ENCODE measurements at regions not wholly inside any gene's neighbourhood (a gene's known extent, or its start where the extent isn't known, plus 50 kb on each side); places are given as distances from the start of the nearest gene placed in this dataset.

GRCh38 chr3:67901681-67902080 is 247.3 kb upstream of the SUCLG2 start:
- no peak overlapping the region for H3K27ac ChIP-seq (ENCODE audit: low read length)
- no peak for DNase-seq (ENCODE audit: low read depth, low spot score)
- no peaks in the 10 kb centered on the region for H3K9me3 ChIP-seq (ENCODE audit: control insufficient read depth, insufficient read depth, low read length)
- no CpG with 5 or more reads among the region's 1 CpG for WGBS (ENCODE audit: insufficient coverage, insufficient read length)
- H3K27me3 ChIP-seq (ENCODE audit: control insufficient read depth, insufficient read depth, low read length): no peaks in the 10 kb centered on the region
- H3K4me3 ChIP-seq (ENCODE audit: low read length): no peak overlapping the region
- no peaks in the 10 kb centered on the region for H3K4me1 ChIP-seq (ENCODE audit: control insufficient read depth, insufficient read depth, low read length)
- no peaks in the 10 kb centered on the region for H3K36me3 ChIP-seq (ENCODE audit: control insufficient read depth, insufficient read depth, low read length)

DNA sequence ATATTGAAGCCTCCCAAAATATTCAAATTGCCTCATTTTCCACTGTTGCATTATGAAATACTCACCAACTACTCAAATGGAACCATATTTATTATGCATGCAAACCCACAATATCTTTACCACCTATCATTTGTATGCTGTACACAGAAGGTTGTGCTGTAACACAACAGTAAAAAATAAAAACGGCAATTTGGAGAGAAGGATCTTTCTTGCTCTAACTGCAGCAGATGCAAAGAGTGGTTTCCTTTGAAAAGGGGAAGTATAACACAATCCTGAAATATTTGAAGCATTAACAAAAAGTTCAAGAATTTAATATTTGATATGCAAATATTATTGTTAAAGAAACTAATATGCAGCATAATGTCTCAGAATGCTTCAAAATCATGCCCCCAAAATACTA is 244.5 kb upstream of the SUCLG2 start:
- Histone ChIP-seq H3K36me3 (ENCODE audit: control insufficient read depth, insufficient read depth, low read length) (no peaks in the 10 kb centered on the region), H3K4me3 (ENCODE audit: low read length) (no peak overlapping the region), H3K27ac (ENCODE audit: low read length) (no peak overlapping the region), H3K9me3 (ENCODE audit: control insufficient read depth, insufficient read depth, low read length) (no peaks in the 10 kb centered on the region), H3K27me3 (ENCODE audit: control insufficient read depth, insufficient read depth, low read length) (no peaks in the 10 kb centered on the region), H3K4me1 (ENCODE audit: control insufficient read depth, insufficient read depth, low read length) (no peaks in the 10 kb centered on the region)
- no CpG with 5 or more reads among the region's 1 CpG for WGBS (ENCODE audit: insufficient coverage, insufficient read length)
- DNase-seq (ENCODE audit: low read depth, low spot score): no peak

GRCh38 chr3:67897351-67898336 is 243.2 kb upstream of the SUCLG2 start:
- WGBS (ENCODE audit: insufficient coverage, insufficient read length): no CpG with 5 or more reads among the region's 15 CpGs

DNA sequence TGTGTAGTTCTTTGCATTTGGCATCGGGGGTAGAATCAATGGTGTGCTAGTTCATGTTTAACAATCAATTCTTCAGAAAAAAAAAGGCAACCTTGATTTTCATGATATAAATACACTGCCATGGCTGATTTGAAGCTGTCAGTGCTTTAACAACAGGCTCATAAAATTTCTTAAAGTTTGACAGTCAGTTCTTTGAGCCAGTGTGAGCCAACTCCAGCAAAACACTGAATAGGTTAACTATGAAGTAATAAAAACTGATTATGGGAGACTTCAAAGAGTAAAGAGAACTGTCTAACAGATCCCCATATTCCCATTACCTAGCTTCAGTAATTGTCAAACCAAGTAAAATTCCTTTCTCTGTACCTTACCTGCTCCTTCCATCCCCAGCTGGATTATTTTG is 241.7 kb upstream of the SUCLG2 start:
- Histone ChIP-seq H3K4me3 (ENCODE audit: low read length) (no peak overlapping the region), H3K27me3 (ENCODE audit: control insufficient read depth, insufficient read depth, low read length) (no peaks in the 10 kb centered on the region), H3K27ac (ENCODE audit: low read length) (no peak overlapping the region), H3K9me3 (ENCODE audit: control insufficient read depth, insufficient read depth, low read length) (no peaks in the 10 kb centered on the region), H3K4me1 (ENCODE audit: control insufficient read depth, insufficient read depth, low read length) (no peaks in the 10 kb centered on the region), H3K36me3 (ENCODE audit: control insufficient read depth, insufficient read depth, low read length) (no peaks in the 10 kb centered on the region)
- no peak for DNase-seq (ENCODE audit: low read depth, low spot score)
- no CpG with 5 or more reads among the region's 1 CpG for WGBS (ENCODE audit: insufficient coverage, insufficient read length)

More at GRCh38 chr3:67897351-67898336, 243.2 kb upstream of the SUCLG2 start:
- H3K36me3 ChIP-seq (ENCODE audit: control insufficient read depth, insufficient read depth, low read length): no peaks in the 10 kb centered on the region
- no peaks in the 10 kb centered on the region for H3K9me3 ChIP-seq (ENCODE audit: control insufficient read depth, insufficient read depth, low read length)
- no peaks in the 10 kb centered on the region for H3K27me3 ChIP-seq (ENCODE audit: control insufficient read depth, insufficient read depth, low read length)
- no peaks in the 10 kb centered on the region for H3K4me1 ChIP-seq (ENCODE audit: control insufficient read depth, insufficient read depth, low read length)
- H3K4me3 ChIP-seq (ENCODE audit: low read length): no peak overlapping the region
- DNase-seq (ENCODE audit: low read depth, low spot score): no peak
- no peak overlapping the region for H3K27ac ChIP-seq (ENCODE audit: low read length)

- Histone ChIP-seq H3K27me3 (ENCODE audit: control insufficient read depth, insufficient read depth, low read length) (no peaks in the 10 kb centered on the region), H3K4me1 (ENCODE audit: control insufficient read depth, insufficient read depth, low read length) (no peaks in the 10 kb centered on the region), H3K9me3 (ENCODE audit: control insufficient read depth, insufficient read depth, low read length) (no peaks in the 10 kb centered on the region), H3K36me3 (ENCODE audit: control insufficient read depth, insufficient read depth, low read length) (no peaks in the 10 kb centered on the region), H3K27ac (ENCODE audit: low read length) (no peak overlapping the region), H3K4me3 (ENCODE audit: low read length) (no peak overlapping the region)
- WGBS (ENCODE audit: insufficient coverage, insufficient read length): no CpG with 5 or more reads among the region's 4 CpGs
- DNase-seq (ENCODE audit: low read depth, low spot score): no peak
Measured at GRCh38 chr3:67894510-67894909, 240.1 kb upstream of the SUCLG2 start.

- Histone ChIP-seq H3K9me3 (ENCODE audit: control insufficient read depth, insufficient read depth, low read length) (no peaks in the 10 kb centered on the region), H3K27me3 (ENCODE audit: control insufficient read depth, insufficient read depth, low read length) (no peaks in the 10 kb centered on the region), H3K4me1 (ENCODE audit: control insufficient read depth, insufficient read depth, low read length) (no peaks in the 10 kb centered on the region), H3K27ac (ENCODE audit: low read length) (no peak overlapping the region), H3K36me3 (ENCODE audit: control insufficient read depth, insufficient read depth, low read length) (no peaks in the 10 kb centered on the region), H3K4me3 (ENCODE audit: low read length) (no peak overlapping the region)
- no peak for DNase-seq (ENCODE audit: low read depth, low spot score)
- no CpG with 5 or more reads among the region's 1 CpG for WGBS (ENCODE audit: insufficient coverage, insufficient read length)
Measured at GRCh38 chr3:67884345-67884744, 229.9 kb upstream of the SUCLG2 start.

GRCh38 chr3:67883766-67884165 is 229.4 kb upstream of the SUCLG2 start:
- no peaks in the 10 kb centered on the region for H3K4me1 ChIP-seq (ENCODE audit: control insufficient read depth, insufficient read depth, low read length)
- no CpG with 5 or more reads among the region's 2 CpGs for WGBS (ENCODE audit: insufficient coverage, insufficient read length)
- H3K36me3 ChIP-seq (ENCODE audit: control insufficient read depth, insufficient read depth, low read length): no peaks in the 10 kb centered on the region
- H3K9me3 ChIP-seq (ENCODE audit: control insufficient read depth, insufficient read depth, low read length): no peaks in the 10 kb centered on the region
- no peaks in the 10 kb centered on the region for H3K27me3 ChIP-seq (ENCODE audit: control insufficient read depth, insufficient read depth, low read length)
- no peak overlapping the region for H3K27ac ChIP-seq (ENCODE audit: low read length)
- H3K4me3 ChIP-seq (ENCODE audit: low read length): no peak overlapping the region
- DNase-seq (ENCODE audit: low read depth, low spot score): no peak

GRCh38 chr3:67882981-67883380 is 228.6 kb upstream of the SUCLG2 start:
- H3K27me3 ChIP-seq (ENCODE audit: control insufficient read depth, insufficient read depth, low read length): no peaks in the 10 kb centered on the region

DNA sequence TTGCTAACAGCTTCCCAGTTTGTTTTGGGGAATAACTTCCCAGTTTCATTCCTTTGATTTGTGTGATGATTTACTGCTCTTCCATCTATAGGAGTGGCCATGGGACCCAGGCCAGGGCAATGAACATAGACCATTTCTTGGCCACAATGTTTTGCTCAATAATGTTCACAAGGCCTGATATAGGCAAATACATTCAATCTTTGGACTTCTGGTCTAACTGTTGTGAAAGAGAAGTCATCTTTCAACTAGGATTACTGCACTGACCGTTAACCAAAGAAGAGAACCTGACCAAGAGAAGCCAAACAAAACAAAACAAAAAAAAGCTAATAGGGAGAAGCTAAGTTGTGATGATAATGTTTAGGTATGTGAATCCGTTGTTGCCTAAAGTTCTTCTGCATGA is 221.8 kb upstream of the SUCLG2 start:
- Histone ChIP-seq H3K9me3 (ENCODE audit: control insufficient read depth, insufficient read depth, low read length) (no peaks in the 10 kb centered on the region), H3K4me3 (ENCODE audit: low read length) (no peak overlapping the region), H3K36me3 (ENCODE audit: control insufficient read depth, insufficient read depth, low read length) (no peaks in the 10 kb centered on the region), H3K27ac (ENCODE audit: low read length) (no peak overlapping the region), H3K4me1 (ENCODE audit: control insufficient read depth, insufficient read depth, low read length) (no peaks in the 10 kb centered on the region), H3K27me3 (ENCODE audit: control insufficient read depth, insufficient read depth, low read length) (no peaks in the 10 kb centered on the region)
- DNase-seq (ENCODE audit: low read depth, low spot score): no peak
- WGBS (ENCODE audit: insufficient coverage, insufficient read length): no CpG with 5 or more reads among the region's 2 CpGs

More at GRCh38 chr3:67882981-67883380, 228.6 kb upstream of the SUCLG2 start:
- Histone ChIP-seq H3K27ac (ENCODE audit: low read length) (no peak overlapping the region), H3K4me3 (ENCODE audit: low read length) (no peak overlapping the region), H3K4me1 (ENCODE audit: control insufficient read depth, insufficient read depth, low read length) (no peaks in the 10 kb centered on the region), H3K9me3 (ENCODE audit: control insufficient read depth, insufficient read depth, low read length) (no peaks in the 10 kb centered on the region), H3K36me3 (ENCODE audit: control insufficient read depth, insufficient read depth, low read length) (no peaks in the 10 kb centered on the region)
- no peak for DNase-seq (ENCODE audit: low read depth, low spot score)
- WGBS (ENCODE audit: insufficient coverage, insufficient read length): no CpG with 5 or more reads among the region's 5 CpGs

- Histone ChIP-seq H3K9me3 (ENCODE audit: control insufficient read depth, insufficient read depth, low read length) (no peaks in the 10 kb centered on the region), H3K27ac (ENCODE audit: low read length) (no peak overlapping the region), H3K27me3 (ENCODE audit: control insufficient read depth, insufficient read depth, low read length) (no peaks in the 10 kb centered on the region), H3K4me1 (ENCODE audit: control insufficient read depth, insufficient read depth, low read length) (no peaks in the 10 kb centered on the region), H3K36me3 (ENCODE audit: control insufficient read depth, insufficient read depth, low read length) (no peaks in the 10 kb centered on the region), H3K4me3 (ENCODE audit: low read length) (no peak overlapping the region)
- WGBS (ENCODE audit: insufficient coverage, insufficient read length): no CpG with 5 or more reads among the region's 3 CpGs
- no peak for DNase-seq (ENCODE audit: low read depth, low spot score)
Measured at GRCh38 chr3:67875858-67876257, 221.4 kb upstream of the SUCLG2 start.

DNA sequence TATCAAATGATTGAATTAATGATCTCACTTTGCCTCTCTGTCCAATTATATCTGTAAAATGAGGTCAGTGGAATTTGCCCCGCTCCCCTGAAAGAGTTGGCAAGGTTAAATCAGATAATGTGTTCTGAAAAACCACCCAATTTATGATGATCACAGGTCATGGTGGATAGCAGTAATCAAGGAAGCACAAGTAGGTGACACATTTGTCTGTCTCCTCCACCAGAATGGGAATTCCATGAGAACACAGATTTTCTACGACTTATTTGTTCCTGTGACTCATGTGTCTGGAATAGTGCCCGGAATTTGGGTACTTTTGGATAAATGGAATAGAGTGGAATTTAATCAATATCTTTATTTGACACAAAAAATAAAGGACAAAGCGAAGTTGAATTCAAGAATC is 220.9 kb upstream of the SUCLG2 start:
- WGBS (ENCODE audit: insufficient coverage, insufficient read length): 100% methylated on average over 1 of the region's 4 CpGs
- H3K9me3 ChIP-seq (ENCODE audit: control insufficient read depth, insufficient read depth, low read length): no peaks in the 10 kb centered on the region
- H3K4me1 ChIP-seq (ENCODE audit: control insufficient read depth, insufficient read depth, low read length): no peaks in the 10 kb centered on the region
- H3K36me3 ChIP-seq (ENCODE audit: control insufficient read depth, insufficient read depth, low read length): no peaks in the 10 kb centered on the region
- H3K27ac ChIP-seq (ENCODE audit: low read length): no peak overlapping the region
- no peaks in the 10 kb centered on the region for H3K27me3 ChIP-seq (ENCODE audit: control insufficient read depth, insufficient read depth, low read length)
- DNase-seq (ENCODE audit: low read depth, low spot score): no peak
- H3K4me3 ChIP-seq (ENCODE audit: low read length): no peak overlapping the region

Data from iPS DF 6.9 (cell line).